Endothelial cell (in vitro differentiated cells): ENCODE measurements at regions not wholly inside any gene's neighbourhood (a gene's known extent, or its start where the extent isn't known, plus 50 kb on each side); places are given as distances from the start of the nearest gene placed in this dataset.
A peak's percentile ranks its signal among the peaks of the same experiment; 100 is the strongest.

Experiments used
- DNase-seq: peaks from one replicate; pipeline ENCODE4 v3.0.0; 2021; ENCODE audit warnings: low spot score
- H3K27ac Mint-ChIP-seq: one replicate; pipeline ENCODE4 v1.8.0; 2021; ENCODE audit warnings: mixed read lengths, inconsistent platforms; ENCODE audit not compliant: unreplicated experiment
- H3K27me3 Mint-ChIP-seq: one replicate; pipeline ENCODE4 v1.8.0; 2021; ENCODE audit warnings: mild to moderate bottlenecking, moderate library complexity, mixed read lengths, inconsistent platforms; ENCODE audit not compliant: unreplicated experiment
- H3K36me3 Mint-ChIP-seq: one replicate; pipeline ENCODE4 v1.8.0; 2021; ENCODE audit warnings: mild to moderate bottlenecking, low read depth, mixed read lengths, inconsistent platforms; ENCODE audit not compliant: unreplicated experiment
- H3K4me1 Mint-ChIP-seq: one replicate; pipeline ENCODE4 v1.8.0; 2021; ENCODE audit warnings: mild to moderate bottlenecking, mixed read lengths, inconsistent platforms; ENCODE audit not compliant: unreplicated experiment
- H3K4me3 Mint-ChIP-seq: one replicate; pipeline ENCODE4 v1.8.0; 2021; ENCODE audit warnings: mild to moderate bottlenecking, mixed read lengths, inconsistent platforms; ENCODE audit not compliant: unreplicated experiment
- H3K9me3 Mint-ChIP-seq: one replicate; pipeline ENCODE4 v1.8.0; 2021; ENCODE audit warnings: mixed read lengths, inconsistent platforms; ENCODE audit not compliant: unreplicated experiment
- TF ChIP-seq, protein P1 (sequence below): fragments of 200-600 bp; sonication (generic); IDR thresholded peaks from one replicate; pipeline ENCODE4 v1.5.0; 2021; ENCODE audit warnings: antibody characterized with exemption; ENCODE audit not compliant: unreplicated experiment

- H3K36me3 Mint-ChIP-seq, result no peaks in the 10 kb centered on the region
- no peak overlapping the region for H3K27ac Mint-ChIP-seq
- H3K4me3 Mint-ChIP-seq, result no peak overlapping the region
- no peak for DNase-seq
- H3K27me3 Mint-ChIP-seq, result peaks cover 7% of the 10 kb centered on the region
- peaks cover 19% of the 10 kb centered on the region for H3K4me1 Mint-ChIP-seq
- TF ChIP-seq, protein P1, sequence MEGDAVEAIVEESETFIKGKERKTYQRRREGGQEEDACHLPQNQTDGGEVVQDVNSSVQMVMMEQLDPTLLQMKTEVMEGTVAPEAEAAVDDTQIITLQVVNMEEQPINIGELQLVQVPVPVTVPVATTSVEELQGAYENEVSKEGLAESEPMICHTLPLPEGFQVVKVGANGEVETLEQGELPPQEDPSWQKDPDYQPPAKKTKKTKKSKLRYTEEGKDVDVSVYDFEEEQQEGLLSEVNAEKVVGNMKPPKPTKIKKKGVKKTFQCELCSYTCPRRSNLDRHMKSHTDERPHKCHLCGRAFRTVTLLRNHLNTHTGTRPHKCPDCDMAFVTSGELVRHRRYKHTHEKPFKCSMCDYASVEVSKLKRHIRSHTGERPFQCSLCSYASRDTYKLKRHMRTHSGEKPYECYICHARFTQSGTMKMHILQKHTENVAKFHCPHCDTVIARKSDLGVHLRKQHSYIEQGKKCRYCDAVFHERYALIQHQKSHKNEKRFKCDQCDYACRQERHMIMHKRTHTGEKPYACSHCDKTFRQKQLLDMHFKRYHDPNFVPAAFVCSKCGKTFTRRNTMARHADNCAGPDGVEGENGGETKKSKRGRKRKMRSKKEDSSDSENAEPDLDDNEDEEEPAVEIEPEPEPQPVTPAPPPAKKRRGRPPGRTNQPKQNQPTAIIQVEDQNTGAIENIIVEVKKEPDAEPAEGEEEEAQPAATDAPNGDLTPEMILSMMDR, result no peak
- no peaks in the 10 kb centered on the region for H3K9me3 Mint-ChIP-seq
These were observed 65.6 kb downstream of the ZFP36L2 start for GRCh38 chr2:43160778-43161177.

DNA sequence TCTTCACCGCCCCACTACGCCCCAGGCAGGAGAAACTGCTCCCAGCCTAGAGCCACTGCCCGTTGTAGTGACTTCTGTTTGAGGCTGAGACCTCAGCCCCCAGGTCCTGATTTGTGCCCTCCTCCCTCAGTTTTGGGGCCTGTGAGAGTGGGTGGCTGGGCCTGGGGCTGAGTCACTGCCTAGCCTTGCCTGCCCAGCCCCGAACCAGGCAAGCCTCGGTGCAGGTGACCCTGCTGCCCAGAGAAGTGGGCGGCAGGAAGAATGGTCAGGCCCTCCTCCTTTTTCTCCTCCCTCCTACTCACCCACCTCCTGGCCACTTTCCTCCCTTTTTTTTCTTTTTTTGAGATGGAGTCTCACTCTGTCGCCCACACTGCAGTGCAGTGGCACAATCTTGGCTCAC, 66.6 kb downstream of the ZFP36L2 start:
- TF ChIP-seq, protein P1, result no peak
- Mint-ChIP-seq H3K27ac (no peak overlapping the region), H3K4me3 (no peak overlapping the region), H3K9me3 (no peaks in the 10 kb centered on the region), H3K27me3 (peaks cover 10% of the 10 kb centered on the region), H3K36me3 (no peaks in the 10 kb centered on the region), H3K4me1 (peaks cover 17% of the 10 kb centered on the region)
- DNase-seq, result no peak

- Mint-ChIP-seq H3K27me3 (peaks cover 19% of the 10 kb centered on the region), H3K36me3 (no peaks in the 10 kb centered on the region), H3K4me1 (peaks cover 17% of the 10 kb centered on the region), H3K9me3 (no peaks in the 10 kb centered on the region), H3K4me3 (peak overlapping the region; percentile 2), H3K27ac (peak overlapping the region; percentile 52)
- TF ChIP-seq, protein P1, result no peak
- peak; percentile 49 for DNase-seq
These were observed 68.0 kb downstream of the ZFP36L2 start for GRCh38 chr2:43158259-43158880.

GRCh38 chr2:43157506-43158246, 68.7 kb downstream of the ZFP36L2 start:
- TF ChIP-seq, protein P1, result no peak
- peaks cover 17% of the 10 kb centered on the region for H3K4me1 Mint-ChIP-seq
- DNase-seq, result no peak
- H3K36me3 Mint-ChIP-seq, result no peaks in the 10 kb centered on the region
- no peaks in the 10 kb centered on the region for H3K9me3 Mint-ChIP-seq
- H3K27me3 Mint-ChIP-seq, result peaks cover 20% of the 10 kb centered on the region
- H3K27ac Mint-ChIP-seq, result no peak overlapping the region
- no peak overlapping the region for H3K4me3 Mint-ChIP-seq

GRCh38 chr2:43155851-43156411, 70.5 kb downstream of the ZFP36L2 start:
- H3K36me3 Mint-ChIP-seq, result no peaks in the 10 kb centered on the region
- H3K4me3 Mint-ChIP-seq, result no peak overlapping the region
- peaks cover 17% of the 10 kb centered on the region for H3K4me1 Mint-ChIP-seq
- peaks cover 20% of the 10 kb centered on the region for H3K27me3 Mint-ChIP-seq
- no peak overlapping the region for H3K27ac Mint-ChIP-seq
- TF ChIP-seq, protein P1, result no peak
- H3K9me3 Mint-ChIP-seq, result no peaks in the 10 kb centered on the region
- no peak for DNase-seq
